ENCODE measurements at regions not wholly inside any gene's neighbourhood (a gene's known extent, or its start where the extent isn't known, plus 50 kb on each side); places are given as distances from the start of the nearest gene placed in this dataset.
"Not testable (repeated sequence)": the region's sequence is repeated elsewhere in the genome, so short reads cannot be mapped to it uniquely, and the experiment has no call there.

DNA sequence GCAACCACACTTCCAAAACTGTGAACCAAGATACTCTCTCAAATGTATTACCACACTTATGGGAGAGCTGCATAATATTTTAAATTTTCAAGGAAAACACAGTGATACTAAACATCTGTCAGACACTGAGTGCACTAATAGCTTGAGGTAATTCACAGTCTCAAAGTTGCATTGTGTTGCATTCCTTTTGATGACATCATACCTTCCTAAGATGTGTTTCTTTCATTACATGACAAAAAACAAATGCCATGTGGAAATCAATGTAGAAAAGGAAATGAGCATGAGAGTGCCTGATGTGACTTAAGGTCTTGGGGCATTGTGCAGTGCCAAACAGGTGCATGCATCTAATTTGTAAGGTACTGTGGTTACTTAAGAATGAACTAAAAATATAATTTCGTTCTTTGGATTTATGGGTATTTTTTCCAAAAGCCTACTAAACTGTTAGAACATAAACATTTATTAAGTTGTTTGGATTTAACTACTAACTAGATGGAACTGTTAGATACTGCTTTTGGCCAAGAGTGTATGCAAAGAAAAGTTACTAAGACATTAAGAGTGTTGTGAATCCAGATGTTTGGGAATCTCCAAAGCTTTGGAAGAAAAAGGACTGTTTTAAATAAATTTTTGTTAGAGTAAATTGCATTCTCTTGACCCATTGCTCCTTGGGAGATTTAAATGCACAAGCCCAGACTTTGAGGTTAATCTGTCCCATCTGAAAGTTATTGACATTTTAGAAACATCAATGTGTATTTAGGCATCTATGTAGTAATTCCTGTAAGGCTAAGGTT lies 496.2 kb upstream of the SEMA3D start:
- Histone ChIP-seq H3K27ac (replicated peaks in 1 of 4) (no peak overlapping the region), H3K9me3 (no peaks in the 10 kb centered on the region), H3K36me3 (no peaks in the 10 kb centered on the region), H3K4me1 (no peaks in the 10 kb centered on the region), H3K4me3 (no peak overlapping the region), H3K27me3 (no peaks in the 10 kb centered on the region)
- TF ChIP-seq EP300 (IDR thresholded peaks at IDR 0.05) (no peak), POLR2A (IDR thresholded peaks at IDR 0.05; ENCODE audit: low read depth) (no peak), POLR2AphosphoS5 (IDR thresholded peaks at IDR 0.05) (no peak), CTCF (IDR thresholded peaks at IDR 0.05) (no peak)
- WGBS = 69% methylated on average over 1 of the region's 1 CpG
- intact Hi-C loops (cut with DNase I) = no loop called here
- DNase-seq (ENCODE audit: extremely low spot score) = no peak

- TF ChIP-seq CTCF (IDR thresholded peaks at IDR 0.05) (no peak), EP300 (IDR thresholded peaks at IDR 0.05) (no peak), POLR2A (IDR thresholded peaks at IDR 0.05; ENCODE audit: low read depth) (no peak), POLR2AphosphoS5 (IDR thresholded peaks at IDR 0.05) (no peak)
- WGBS = 100% methylated on average over 2 of the region's 2 CpGs
- H3K4me1 ChIP-seq = no peaks in the 10 kb centered on the region
- no peak for DNase-seq (ENCODE audit: extremely low spot score)
- intact Hi-C loops (cut with DNase I) = no loop called here
- no peaks in the 10 kb centered on the region for H3K36me3 ChIP-seq
- no peaks in the 10 kb centered on the region for H3K9me3 ChIP-seq
- no peaks in the 10 kb centered on the region for H3K27me3 ChIP-seq
- H3K27ac ChIP-seq (replicated peaks in 1 of 4) = no peak overlapping the region
- H3K4me3 ChIP-seq = no peak overlapping the region
These were observed 494.4 kb upstream of the SEMA3D start for GRCh38 chr7:85681241-85681640.

GRCh38 chr7:85675093-85675492 lies 488.2 kb upstream of the SEMA3D start:
- intact Hi-C loops (cut with DNase I); H3K27me3 ChIP-seq; H3K27ac ChIP-seq (replicated peaks in 1 of 4); H3K9me3 ChIP-seq; DNase-seq (ENCODE audit: extremely low spot score); H3K36me3 ChIP-seq; H3K4me3 ChIP-seq; H3K4me1 ChIP-seq: not testable (repeated sequence)
- 82% methylated on average over 2 of the region's 2 CpGs for WGBS

GRCh38 chr7:85673876-85674275 lies 487.0 kb upstream of the SEMA3D start:
- Histone ChIP-seq H3K27ac (replicated peaks in 1 of 4) (no peak overlapping the region), H3K9me3 (no peaks in the 10 kb centered on the region), H3K4me1 (no peaks in the 10 kb centered on the region), H3K36me3 (no peaks in the 10 kb centered on the region), H3K27me3 (no peaks in the 10 kb centered on the region), H3K4me3 (no peak overlapping the region)
- WGBS = 92% methylated on average over 2 of the region's 2 CpGs
- no peak for TF ChIP-seq POLR2AphosphoS5 (IDR thresholded peaks at IDR 0.05)
- no peak for TF ChIP-seq CTCF (IDR thresholded peaks at IDR 0.05)
- TF ChIP-seq EP300 (IDR thresholded peaks at IDR 0.05) = no peak
- TF ChIP-seq POLR2A (IDR thresholded peaks at IDR 0.05; ENCODE audit: low read depth) = no peak
- no peak for DNase-seq (ENCODE audit: extremely low spot score)
- intact Hi-C loops (cut with DNase I) = no loop called here

- Histone ChIP-seq H3K4me3 (no peak overlapping the region), H3K27ac (replicated peaks in 1 of 4) (no peak overlapping the region), H3K36me3 (no peaks in the 10 kb centered on the region), H3K9me3 (no peaks in the 10 kb centered on the region), H3K4me1 (no peaks in the 10 kb centered on the region), H3K27me3 (no peaks in the 10 kb centered on the region)
- DNase-seq (ENCODE audit: extremely low spot score) = no peak
- TF ChIP-seq CTCF (IDR thresholded peaks at IDR 0.05) = no peak
- no peak for TF ChIP-seq POLR2A (IDR thresholded peaks at IDR 0.05; ENCODE audit: low read depth)
- TF ChIP-seq POLR2AphosphoS5 (IDR thresholded peaks at IDR 0.05) = no peak
- TF ChIP-seq EP300 (IDR thresholded peaks at IDR 0.05) = no peak
- intact Hi-C loops (cut with DNase I) = no loop called here
- WGBS = 61% methylated on average over 3 of the region's 3 CpGs
These were observed 482.4 kb upstream of the SEMA3D start for GRCh38 chr7:85669225-85669624.

Measured in esophagus muscularis mucosa (tissue), 4 donors.